ENCODE measurements at regions not wholly inside any gene's neighbourhood (a gene's known extent, or its start where the extent isn't known, plus 50 kb on each side); places are given as distances from the start of the nearest gene placed in this dataset.
"Not testable (repeated sequence)": the region's sequence is repeated elsewhere in the genome, so short reads cannot be mapped to it uniquely, and the experiment has no call there.

- TF ChIP-seq HDAC2 (IDR thresholded peaks at IDR 0.05; ENCODE audit: borderline replicate concordance in 1 of 2, low read depth in 2 of 2, low read length in 2 of 2) (no peak), RXRA (IDR thresholded peaks at IDR 0.05; ENCODE audit: insufficient read depth, low read depth, low read length) (no peak), RFX5 (IDR thresholded peaks at IDR 0.05; ENCODE audit: borderline replicate concordance, low read depth, low read length) (no peak), EZH2 (IDR thresholded peaks at IDR 0.05; ENCODE audit: low read depth, low read length, severe bottlenecking) (no peak)
- TF ChIP-seq, protein P1, sequence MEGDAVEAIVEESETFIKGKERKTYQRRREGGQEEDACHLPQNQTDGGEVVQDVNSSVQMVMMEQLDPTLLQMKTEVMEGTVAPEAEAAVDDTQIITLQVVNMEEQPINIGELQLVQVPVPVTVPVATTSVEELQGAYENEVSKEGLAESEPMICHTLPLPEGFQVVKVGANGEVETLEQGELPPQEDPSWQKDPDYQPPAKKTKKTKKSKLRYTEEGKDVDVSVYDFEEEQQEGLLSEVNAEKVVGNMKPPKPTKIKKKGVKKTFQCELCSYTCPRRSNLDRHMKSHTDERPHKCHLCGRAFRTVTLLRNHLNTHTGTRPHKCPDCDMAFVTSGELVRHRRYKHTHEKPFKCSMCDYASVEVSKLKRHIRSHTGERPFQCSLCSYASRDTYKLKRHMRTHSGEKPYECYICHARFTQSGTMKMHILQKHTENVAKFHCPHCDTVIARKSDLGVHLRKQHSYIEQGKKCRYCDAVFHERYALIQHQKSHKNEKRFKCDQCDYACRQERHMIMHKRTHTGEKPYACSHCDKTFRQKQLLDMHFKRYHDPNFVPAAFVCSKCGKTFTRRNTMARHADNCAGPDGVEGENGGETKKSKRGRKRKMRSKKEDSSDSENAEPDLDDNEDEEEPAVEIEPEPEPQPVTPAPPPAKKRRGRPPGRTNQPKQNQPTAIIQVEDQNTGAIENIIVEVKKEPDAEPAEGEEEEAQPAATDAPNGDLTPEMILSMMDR (IDR thresholded peaks at IDR 0.05; ENCODE audit: control extremely low read depth in 1 of 3, insufficient read depth in 1 of 3, low read depth in 1 of 3, low read length in 3 of 3) = no peak
Measured at GRCh38 chr4:174177536-174177935, 105.9 kb downstream of the FBXO8 start (continued).

GRCh38 chr4:174175836-174176235 is 107.6 kb downstream of the FBXO8 start:
- CTCF ChIA-PET (ENCODE audit: partially characterized antibody); H3K4me2 ChIP-seq (ENCODE audit: insufficient read depth in 1 of 2, low read depth in 2 of 2, low read length in 2 of 2); H3K36me3 ChIP-seq (ENCODE audit: control insufficient read depth in 2 of 4, insufficient read depth in 4 of 4, low read length in 3 of 4); POLR2A ChIA-PET (ENCODE audit: partially characterized antibody); H4K5ac ChIP-seq (ENCODE audit: insufficient read length, low read depth, low read length); H3K4me1 ChIP-seq (replicated peaks in 1 of 4; ENCODE audit: control insufficient read depth in 3 of 4, insufficient read depth in 4 of 4, low read length in 3 of 4); H2BK5ac ChIP-seq (ENCODE audit: low read depth, low read length); H2AFZ ChIP-seq (ENCODE audit: low read length); H4K91ac ChIP-seq (replicated peaks; ENCODE audit: insufficient read length, low read length); H3K79me2 ChIP-seq (ENCODE audit: control insufficient read depth in 1 of 2, insufficient read depth in 2 of 2, low read length in 2 of 2); H2AK5ac ChIP-seq (ENCODE audit: low read depth, low read length); H2BK20ac ChIP-seq (ENCODE audit: low read length); H2BK12ac ChIP-seq (ENCODE audit: low read depth, low read length); H3K14ac ChIP-seq (ENCODE audit: insufficient read length); H3K56ac ChIP-seq (replicated peaks; ENCODE audit: insufficient read length, low read depth, low read length); H3K9me3 ChIP-seq (ENCODE audit: insufficient read depth in 2 of 2, low read depth in 1 of 2, low read length in 1 of 2); H3K4me3 ChIP-seq (ENCODE audit: extremely low read depth in 1 of 4, insufficient read depth in 2 of 4, low read depth in 3 of 4, low read length in 4 of 4); H3K23ac ChIP-seq (ENCODE audit: insufficient read length); H3K23me2 ChIP-seq (ENCODE audit: low read depth, low read length); H3K79me1 ChIP-seq (ENCODE audit: low read depth, low read length); H3K27ac ChIP-seq (ENCODE audit: low read depth, low read length); H3K18ac ChIP-seq (ENCODE audit: extremely low read depth, low read length); FAIRE-seq; H3K9ac ChIP-seq (replicated peaks in 1 of 4; ENCODE audit: extremely low read depth in 1 of 4, low read depth in 3 of 4, low read length in 3 of 4); H2BK120ac ChIP-seq (replicated peaks; ENCODE audit: low read depth, low read length); H4K20me1 ChIP-seq (replicated peaks in 1 of 2; ENCODE audit: control insufficient read depth in 1 of 2, insufficient read depth in 2 of 2, low read length in 2 of 2); H3K4ac ChIP-seq (replicated peaks; ENCODE audit: insufficient read length, low read depth, low read length); DNase-seq (ENCODE audit: low read depth in 1 of 2, low spot score in 2 of 2); H4K8ac ChIP-seq (ENCODE audit: extremely low read depth, insufficient read depth, low read length); H3K27me3 ChIP-seq (replicated peaks in 1 of 4; ENCODE audit: control insufficient read depth in 3 of 4, extremely low read depth in 1 of 4, insufficient read depth in 3 of 4, low read length in 3 of 4); H2BK15ac ChIP-seq (ENCODE audit: low read length): not testable (repeated sequence)
- 93% methylated on average over 4 of the region's 4 CpGs; no CpG with 5 or more reads in 1 of the 2 experiments for whole genome bisulfite sequencing, 2 experiments (ENCODE audit: extremely low coverage in 1 of 2, insufficient coverage in 1 of 2, insufficient read length in 1 of 2, insufficient replicate concordance in 2 of 2, low coverage in 1 of 2, low lambda C conversion rate in 2 of 2, missing lambda C conversion rate in 1 of 2)
